HG03064 (cell line): ENCODE measurements at regions not wholly inside any gene's neighbourhood (a gene's known extent, or its start where the extent isn't known, plus 50 kb on each side); places are given as distances from the start of the nearest gene placed in this dataset.

Source experiments
- ATAC-seq: cut with Tn5 transposase; IDR thresholded peaks from one replicate; pipeline ENCODE4 v1.9.1; 2021; ENCODE audit warnings: low read depth; ENCODE audit not compliant: unreplicated experiment

- no peak for ATAC-seq
These were observed 1635.2 kb downstream of the EFNB2 start for GRCh38 chr13:104900191-104900817.

GRCh38 chr13:104898484-104898883 is 1637.0 kb downstream of the EFNB2 start:
- no peak for ATAC-seq

GRCh38 chr13:104895521-104895920 is 1639.9 kb downstream of the EFNB2 start:
- no peak for ATAC-seq

- ATAC-seq: no peak
These were observed 1660.3 kb downstream of the EFNB2 start for GRCh38 chr13:104875038-104875754.

- no peak for ATAC-seq
These were observed 1663.3 kb downstream of the EFNB2 start for GRCh38 chr13:104872153-104872552.

GRCh38 chr13:104871456-104871855 is 1664.0 kb downstream of the EFNB2 start:
- ATAC-seq: no peak

GRCh38 chr13:104869501-104869900 is 1666.0 kb downstream of the EFNB2 start:
- no peak for ATAC-seq

GRCh38 chr13:104868806-104869205 is 1666.7 kb downstream of the EFNB2 start:
- ATAC-seq: no peak

GRCh38 chr13:104855581-104855980 is 1679.9 kb downstream of the EFNB2 start:
- ATAC-seq: no peak

GRCh38 chr13:104854698-104855097 is 1680.8 kb downstream of the EFNB2 start:
- no peak for ATAC-seq

- no peak for ATAC-seq
These were observed 1681.5 kb downstream of the EFNB2 start for GRCh38 chr13:104854007-104854406.

- no peak for ATAC-seq
These were observed 1687.5 kb downstream of the EFNB2 start for GRCh38 chr13:104847922-104848321.

- no peak for ATAC-seq
These were observed 1692.1 kb downstream of the EFNB2 start for GRCh38 chr13:104843401-104843800.

- no peak for ATAC-seq
These were observed 1694.4 kb downstream of the EFNB2 start for GRCh38 chr13:104841110-104841509.

GRCh38 chr13:104837756-104838155 is 1697.7 kb downstream of the EFNB2 start:
- no peak for ATAC-seq

- ATAC-seq: no peak
These were observed 1702.2 kb downstream of the EFNB2 start for GRCh38 chr13:104833221-104833620.

GRCh38 chr13:104832231-104832630 is 1703.2 kb downstream of the EFNB2 start:
- ATAC-seq: no peak

GRCh38 chr13:104831831-104832230 is 1703.6 kb downstream of the EFNB2 start:
- ATAC-seq: no peak

- no peak for ATAC-seq
These were observed 1711.8 kb downstream of the EFNB2 start for GRCh38 chr13:104823709-104824108.

GRCh38 chr13:104823071-104823470 is 1712.4 kb downstream of the EFNB2 start:
- ATAC-seq: no peak

- ATAC-seq: no peak
These were observed 1718.2 kb downstream of the EFNB2 start for GRCh38 chr13:104817271-104817670.

- no peak for ATAC-seq
These were observed 1718.7 kb downstream of the EFNB2 start for GRCh38 chr13:104816726-104817125.
